Neural progenitor cell (in vitro differentiated cells): ENCODE measurements at regions not wholly inside any gene's neighbourhood (a gene's known extent, or its start where the extent isn't known, plus 50 kb on each side); places are given as distances from the start of the nearest gene placed in this dataset.

Experiments used
- DNase-seq: peaks from one replicate; pipeline ENCODE4 v3.0.0-alpha.2; 2016; ENCODE audit warnings: low spot score
- H2AFZ ChIP-seq: fragments of 200-600 bp; sonication (generic); replicated peaks from 2 replicates; pipeline ENCODE4 v1.6.1; 2016; ENCODE audit warnings: antibody characterized with exemption
- H3F3A ChIP-seq: fragments of 200-600 bp; sonication (generic); 2 replicates; pipeline ENCODE4 v1.6.1; 2016; ENCODE audit warnings: antibody characterized with exemption, low read depth
- H3K27ac ChIP-seq: fragments of 200-600 bp; sonication (generic); 2 replicates; pipeline ENCODE4 v1.5.1; 2016; ENCODE audit warnings: mild to moderate bottlenecking
- H3K27me3 ChIP-seq: fragments of 200-600 bp; sonication (generic); 2 replicates; pipeline ENCODE4 v1.6.1; 2016; ENCODE audit warnings: mild to moderate bottlenecking, moderate library complexity
- H3K36me3 ChIP-seq: fragments of 200-600 bp; sonication (generic); 2 replicates; pipeline ENCODE4 v1.5.1; 2016
- H3K4me1 ChIP-seq: fragments of 200-600 bp; sonication (generic); 2 replicates; pipeline ENCODE4 v1.6.1; 2016; ENCODE audit warnings: mixed run types
- H3K4me2 ChIP-seq: fragments of 200-600 bp; sonication (generic); 2 replicates; pipeline ENCODE4 v1.6.1; 2016
- H3K4me3 ChIP-seq: fragments of 200-600 bp; sonication (generic); 2 replicates; pipeline ENCODE4 v1.5.1; 2016
- H3K79me2 ChIP-seq: fragments of 200-600 bp; sonication (generic); 2 replicates; pipeline ENCODE4 v1.6.1; 2016; ENCODE audit warnings: low read depth
- H3K9ac ChIP-seq: fragments of 200-600 bp; sonication (generic); 2 replicates; pipeline ENCODE4 v1.6.1; 2016
- H3K9me3 ChIP-seq: fragments of 200-600 bp; sonication (generic); 2 replicates; pipeline ENCODE4 v1.5.1; 2016; ENCODE audit warnings: low read depth
- H4K20me1 ChIP-seq: fragments of 200-600 bp; sonication (generic); 2 replicates; pipeline ENCODE4 v1.6.1; 2016; ENCODE audit warnings: low read depth
- H3K27ac Mint-ChIP-seq: 3 replicates; pipeline ENCODE4 v1.8.0; 2021; ENCODE audit warnings: mixed read lengths
- H3K27me3 Mint-ChIP-seq: 2 replicates; pipeline ENCODE4 v1.8.0; 2022; ENCODE audit warnings: low read depth, mild to moderate bottlenecking, inconsistent platforms, moderate library complexity, mixed read lengths; ENCODE audit not compliant: insufficient read depth
- H3K36me3 Mint-ChIP-seq: 3 replicates; pipeline ENCODE4 v1.8.0; 2021; ENCODE audit warnings: mixed read lengths
- H3K4me1 Mint-ChIP-seq: 3 replicates; pipeline ENCODE4 v1.8.0; 2021; ENCODE audit warnings: mixed read lengths
- H3K4me3 Mint-ChIP-seq: 3 replicates; pipeline ENCODE4 v1.8.0; 2021; ENCODE audit warnings: mild to moderate bottlenecking, moderate library complexity, mixed read lengths
- H3K9me3 Mint-ChIP-seq: 3 replicates; pipeline ENCODE4 v1.8.0; 2020; ENCODE audit warnings: mixed read lengths
- EZH2 ChIP-seq: fragments of 200-600 bp; sonication (generic); IDR thresholded peaks from 2 replicates; pipeline ENCODE4 v1.6.1; 2017; ENCODE audit warnings: antibody characterized with exemption, mild to moderate bottlenecking, moderate library complexity
- EZH2phosphoT487 ChIP-seq: fragments of 200-600 bp; sonication (generic); IDR thresholded peaks from 2 replicates; pipeline ENCODE4 v1.6.1; 2017; ENCODE audit warnings: antibody characterized with exemption
- TF ChIP-seq, protein P1 (sequence below): fragments of 200-600 bp; sonication (generic); IDR thresholded peaks from 2 replicates; pipeline ENCODE4 v1.5.1; 2017; ENCODE audit warnings: antibody characterized with exemption, mild to moderate bottlenecking

DNA sequence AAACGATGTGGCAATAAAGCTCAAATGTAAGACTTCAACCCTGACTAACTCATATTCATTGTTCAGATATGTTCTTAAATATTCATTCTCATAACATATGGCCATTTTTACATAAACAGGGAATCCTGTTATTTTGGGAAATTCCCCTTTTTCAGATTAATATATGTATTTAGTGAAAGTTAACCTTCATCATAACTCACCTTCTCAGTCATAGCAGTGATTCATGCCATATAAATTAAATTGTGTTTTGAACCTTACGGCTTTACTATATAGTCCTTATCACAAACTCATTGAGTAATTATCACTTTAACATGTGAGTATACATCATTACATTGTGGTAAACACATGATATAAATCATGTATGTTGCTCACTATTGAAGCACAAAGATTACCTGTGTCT is 392.5 kb upstream of the TRAM1L1 start:
- no peaks in the 10 kb centered on the region for H3K27me3 Mint-ChIP-seq

GRCh38 chr4:117478702-117479101 is 393.3 kb upstream of the TRAM1L1 start:
- no peak overlapping the region for H3K4me3 ChIP-seq
- no peaks in the 10 kb centered on the region for H3K9me3 ChIP-seq
- no peaks in the 10 kb centered on the region for H4K20me1 ChIP-seq
- no peaks in the 10 kb centered on the region for H3K27me3 ChIP-seq
- H3F3A ChIP-seq: no peaks in the 10 kb centered on the region
- no peaks in the 10 kb centered on the region for H3K4me1 ChIP-seq
- no peak for TF ChIP-seq EZH2
- TF ChIP-seq, protein P1, sequence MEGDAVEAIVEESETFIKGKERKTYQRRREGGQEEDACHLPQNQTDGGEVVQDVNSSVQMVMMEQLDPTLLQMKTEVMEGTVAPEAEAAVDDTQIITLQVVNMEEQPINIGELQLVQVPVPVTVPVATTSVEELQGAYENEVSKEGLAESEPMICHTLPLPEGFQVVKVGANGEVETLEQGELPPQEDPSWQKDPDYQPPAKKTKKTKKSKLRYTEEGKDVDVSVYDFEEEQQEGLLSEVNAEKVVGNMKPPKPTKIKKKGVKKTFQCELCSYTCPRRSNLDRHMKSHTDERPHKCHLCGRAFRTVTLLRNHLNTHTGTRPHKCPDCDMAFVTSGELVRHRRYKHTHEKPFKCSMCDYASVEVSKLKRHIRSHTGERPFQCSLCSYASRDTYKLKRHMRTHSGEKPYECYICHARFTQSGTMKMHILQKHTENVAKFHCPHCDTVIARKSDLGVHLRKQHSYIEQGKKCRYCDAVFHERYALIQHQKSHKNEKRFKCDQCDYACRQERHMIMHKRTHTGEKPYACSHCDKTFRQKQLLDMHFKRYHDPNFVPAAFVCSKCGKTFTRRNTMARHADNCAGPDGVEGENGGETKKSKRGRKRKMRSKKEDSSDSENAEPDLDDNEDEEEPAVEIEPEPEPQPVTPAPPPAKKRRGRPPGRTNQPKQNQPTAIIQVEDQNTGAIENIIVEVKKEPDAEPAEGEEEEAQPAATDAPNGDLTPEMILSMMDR: no peak
- TF ChIP-seq EZH2phosphoT487: no peak
- Mint-ChIP-seq H3K4me3 (no peak overlapping the region), H3K4me1 (no peaks in the 10 kb centered on the region), H3K36me3 (no peaks in the 10 kb centered on the region), H3K27ac (no peak overlapping the region), H3K27me3 (no peaks in the 10 kb centered on the region), H3K9me3 (no peaks in the 10 kb centered on the region)
- no peak overlapping the region for H3K4me2 ChIP-seq
- no peaks in the 10 kb centered on the region for H3K36me3 ChIP-seq
- no peak overlapping the region for H2AFZ ChIP-seq
- H3K79me2 ChIP-seq: no peaks in the 10 kb centered on the region
- no peak overlapping the region for H3K27ac ChIP-seq
- H3K9ac ChIP-seq: no peak overlapping the region
- no peak for DNase-seq

More for the DNA sequence above, 392.5 kb upstream of the TRAM1L1 start:
- no peak for DNase-seq
- TF ChIP-seq EZH2phosphoT487 (no peak), EZH2 (no peak)
- TF ChIP-seq, protein P1: no peak
- Histone ChIP-seq H3K9me3 (no peaks in the 10 kb centered on the region), H4K20me1 (no peaks in the 10 kb centered on the region), H3K4me3 (no peak overlapping the region), H2AFZ (no peak overlapping the region), H3K36me3 (no peaks in the 10 kb centered on the region), H3K79me2 (no peaks in the 10 kb centered on the region), H3K27ac (no peak overlapping the region), H3F3A (no peaks in the 10 kb centered on the region), H3K9ac (no peak overlapping the region), H3K4me1 (no peaks in the 10 kb centered on the region), H3K27me3 (no peaks in the 10 kb centered on the region), H3K4me2 (no peak overlapping the region)
- Mint-ChIP-seq H3K4me3 (no peak overlapping the region), H3K27ac (no peak overlapping the region), H3K9me3 (no peaks in the 10 kb centered on the region), H3K36me3 (no peaks in the 10 kb centered on the region), H3K4me1 (no peaks in the 10 kb centered on the region)

- no peaks in the 10 kb centered on the region for H3K9me3 ChIP-seq
- Mint-ChIP-seq H3K4me3 (no peak overlapping the region), H3K27ac (no peak overlapping the region), H3K36me3 (no peaks in the 10 kb centered on the region), H3K4me1 (no peaks in the 10 kb centered on the region), H3K27me3 (no peaks in the 10 kb centered on the region), H3K9me3 (no peaks in the 10 kb centered on the region)
- no peaks in the 10 kb centered on the region for H3K79me2 ChIP-seq
- H3K4me2 ChIP-seq: no peak overlapping the region
- H3K27me3 ChIP-seq: no peaks in the 10 kb centered on the region
- H3K4me1 ChIP-seq: no peaks in the 10 kb centered on the region
- no peak overlapping the region for H3K4me3 ChIP-seq
- peak overlapping the region; percentile 22 for H2AFZ ChIP-seq
- no peak for TF ChIP-seq EZH2
- TF ChIP-seq EZH2phosphoT487: no peak
- no peaks in the 10 kb centered on the region for H4K20me1 ChIP-seq
- DNase-seq: no peak
- H3F3A ChIP-seq: no peaks in the 10 kb centered on the region
- no peak overlapping the region for H3K9ac ChIP-seq
- H3K36me3 ChIP-seq: no peaks in the 10 kb centered on the region
- H3K27ac ChIP-seq: no peak overlapping the region
Observed at GRCh38 chr4:117479673-117480072, 394.3 kb upstream of the TRAM1L1 start.

DNA sequence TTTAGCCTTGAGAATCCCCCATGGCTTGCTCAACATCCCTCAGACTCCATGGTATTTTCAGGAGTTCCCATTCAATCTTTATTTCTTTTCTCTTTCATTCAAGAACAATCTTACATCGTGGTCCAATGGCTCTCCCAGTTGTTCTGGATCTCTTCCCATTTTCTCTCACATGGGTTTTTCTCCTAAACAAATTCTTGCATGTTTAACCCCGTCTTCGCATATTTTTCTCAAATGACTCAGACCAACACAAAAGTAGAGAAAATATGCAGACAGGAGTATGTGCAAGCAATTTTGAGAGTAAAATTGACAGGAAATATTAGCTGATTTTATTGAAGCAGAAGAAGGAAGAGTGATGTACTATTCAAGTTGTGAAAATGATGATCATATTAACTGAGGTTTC is 396.4 kb upstream of the TRAM1L1 start:
- no peak overlapping the region for H2AFZ ChIP-seq
- H3K4me1 ChIP-seq: no peaks in the 10 kb centered on the region
- H3K27me3 ChIP-seq: no peaks in the 10 kb centered on the region
- no peaks in the 10 kb centered on the region for H3K36me3 ChIP-seq
- no peaks in the 10 kb centered on the region for H3K4me1 Mint-ChIP-seq
- H3K27me3 Mint-ChIP-seq: no peaks in the 10 kb centered on the region
- no peaks in the 10 kb centered on the region for H4K20me1 ChIP-seq
- H3K36me3 Mint-ChIP-seq: no peaks in the 10 kb centered on the region
- DNase-seq: no peak
- no peak overlapping the region for H3K27ac Mint-ChIP-seq
- H3F3A ChIP-seq: no peaks in the 10 kb centered on the region
- H3K9me3 ChIP-seq: no peaks in the 10 kb centered on the region
- H3K9me3 Mint-ChIP-seq: no peaks in the 10 kb centered on the region
- no peak overlapping the region for H3K9ac ChIP-seq
- H3K79me2 ChIP-seq: no peaks in the 10 kb centered on the region
- no peak overlapping the region for H3K4me3 Mint-ChIP-seq
- H3K27ac ChIP-seq: no peak overlapping the region
- no peak overlapping the region for H3K4me3 ChIP-seq
- TF ChIP-seq EZH2phosphoT487: no peak
- TF ChIP-seq, protein P1: no peak
- TF ChIP-seq EZH2: no peak
- no peak overlapping the region for H3K4me2 ChIP-seq
